CD4-positive, alpha-beta T cell (primary cell): ENCODE measurements at regions not wholly inside any gene's neighbourhood (a gene's known extent, or its start where the extent isn't known, plus 50 kb on each side); places are given as distances from the start of the nearest gene placed in this dataset.

Experiments
- ATAC-seq: fragments of 200-7000 bp; cut with Tn5 transposase; one replicate; pipeline ENCODE4 v1.10.0; 2022; ENCODE audit warnings: mild to moderate bottlenecking; ENCODE audit not compliant: poor library complexity
- CTCF ChIA-PET: fragments of 350-600 bp; sonication (Branson Sonifier 250); formaldehyde crosslinking; loops from one replicate; lab custom pipeline; 2021; ENCODE audit warnings: antibody characterized with exemption, inconsistent platforms; lab: Charles Lee
- POLR2A ChIA-PET: fragments of 350-600 bp; sonication (Branson Sonifier 250); formaldehyde crosslinking; loops from one replicate; lab custom pipeline; 2021; ENCODE audit warnings: antibody characterized with exemption, inconsistent platforms; lab: Charles Lee
- DNase-seq, 14 experiments: peaks; one replicate each; pipeline ENCODE4 v3.0.0-alpha.2; 2013 to 2020; ENCODE audit warnings: mixed read lengths in 2 of 14
- H3K27ac ChIP-seq, 2 donors: one replicate each; pipeline versions ENCODE4 v1.5.1 to v1.7.0; 2013; ENCODE audit warnings: low read length in 2 of 2, low read depth in 1 of 2, mild to moderate bottlenecking in 1 of 2
- H3K27me3 ChIP-seq, 2 experiments: 1 replicate in 1 of 2; 2 replicates in 1 of 2; pipeline versions ENCODE4 v1.6.1 to v1.7.0; 2013; ENCODE audit warnings: low read length in 2 of 2, control low read depth in 1 of 2, mild to moderate bottlenecking in 1 of 2, moderate library complexity in 1 of 2; ENCODE audit not compliant: insufficient read depth in 2 of 2, control insufficient read depth in 1 of 2
- H3K36me3 ChIP-seq: one replicate; pipeline ENCODE4 v1.6.1; 2013; ENCODE audit warnings: low read length, control low read depth; ENCODE audit not compliant: insufficient read depth
- H3K4me1 ChIP-seq: one replicate; pipeline ENCODE4 v1.6.1; 2013; ENCODE audit warnings: low read length, control low read depth; ENCODE audit not compliant: insufficient read depth
- H3K4me3 ChIP-seq: one replicate; pipeline ENCODE4 v1.5.1; 2013; ENCODE audit warnings: mild to moderate bottlenecking, low read length, moderate library complexity
- H3K9me3 ChIP-seq, 2 experiments: 1 replicate in 1 of 2; 2 replicates in 1 of 2; pipeline versions ENCODE4 v1.6.1 to v1.7.0; 2013; ENCODE audit warnings: low read length in 2 of 2, mild to moderate bottlenecking in 2 of 2, control low read depth in 1 of 2, moderate library complexity in 1 of 2; ENCODE audit not compliant: control insufficient read depth in 1 of 2, insufficient read depth in 1 of 2
- H3K27ac Mint-ChIP-seq: one replicate; pipeline ENCODE4 v1.8.0; 2020; ENCODE audit warnings: mixed read lengths
- H3K27me3 Mint-ChIP-seq: one replicate; pipeline ENCODE4 v1.8.0; 2021; ENCODE audit warnings: mixed read lengths
- H3K36me3 Mint-ChIP-seq: one replicate; pipeline ENCODE4 v1.8.0; 2021; ENCODE audit warnings: low read depth, mixed read lengths
- H3K4me1 Mint-ChIP-seq: one replicate; pipeline ENCODE4 v1.8.0; 2021; ENCODE audit warnings: low read depth, mixed read lengths
- H3K4me3 Mint-ChIP-seq: one replicate; pipeline ENCODE4 v1.8.0; 2020; ENCODE audit warnings: mild to moderate bottlenecking, mixed read lengths
- H3K9me3 Mint-ChIP-seq: one replicate; pipeline ENCODE4 v1.8.0; 2020; ENCODE audit warnings: mixed read lengths
- CTCF ChIP-seq: fragments of 200-600 bp; IDR thresholded peaks from one replicate; pipeline ENCODE4 v1.8.0; 2022; ENCODE audit warnings: antibody characterized with exemption, mild to moderate bottlenecking
- intact Hi-C, 2 experiments: fragments of 100-400 bp; cut with DNase I in 1 of 2; cut with micrococcal nuclease in 1 of 2; formaldehyde crosslinking; loops; one replicate each; pipeline versions ENCODE4 v1.15.1 to v1.9.0; 2023 to 2025; cut with DNase I, micrococcal nuclease

- CTCF ChIA-PET, result no interaction called here
Measured at GRCh38 chr13:88752041-88752440, 1080.9 kb downstream of the SLITRK5 start.

GRCh38 chr13:88754141-88754540 lies 1083.0 kb downstream of the SLITRK5 start:
- H3K36me3 ChIP-seq, result no peaks in the 10 kb centered on the region
- H3K4me1 Mint-ChIP-seq, result no peaks in the 10 kb centered on the region
- H3K4me1 ChIP-seq, result no peaks in the 10 kb centered on the region
- no peaks in the 10 kb centered on the region for H3K27me3 Mint-ChIP-seq
- no peak overlapping the region for H3K27ac ChIP-seq
- H3K9me3 ChIP-seq, result peaks cover 0 to 4% of the 10 kb centered on the region in 2 experiments
- H3K27ac Mint-ChIP-seq, result no peak overlapping the region
- intact Hi-C loops, result no loop called here
- POLR2A ChIA-PET, result interaction anchor here (0.7 kb wide), 1 partner anchor 122 kb away, joined by 3 read pairs; no protein-coding TSS in a partner anchor
- peaks cover 2% of the 10 kb centered on the region for H3K9me3 Mint-ChIP-seq
- DNase-seq, result no peak
- CTCF ChIA-PET, result no interaction called here
- no peak for ATAC-seq
- H3K36me3 Mint-ChIP-seq, result no peaks in the 10 kb centered on the region
- no peak overlapping the region for H3K4me3 Mint-ChIP-seq
- H3K4me3 ChIP-seq, result no peak overlapping the region
- no peak for TF ChIP-seq CTCF
- H3K27me3 ChIP-seq, result no peaks in the 10 kb centered on the region

More at GRCh38 chr13:88752041-88752440, 1080.9 kb downstream of the SLITRK5 start:
- intact Hi-C loops, result no loop called here
- Histone ChIP-seq H3K27ac (no peak overlapping the region), H3K27me3 (no peaks in the 10 kb centered on the region), H3K36me3 (no peaks in the 10 kb centered on the region), H3K4me1 (no peaks in the 10 kb centered on the region), H3K4me3 (no peak overlapping the region), H3K9me3 (no peaks in the 10 kb centered on the region)
- no peak for DNase-seq
- Mint-ChIP-seq H3K27ac (no peak overlapping the region), H3K4me3 (no peak overlapping the region), H3K9me3 (no peaks in the 10 kb centered on the region), H3K4me1 (no peaks in the 10 kb centered on the region), H3K27me3 (no peaks in the 10 kb centered on the region), H3K36me3 (no peaks in the 10 kb centered on the region)
- no peak for TF ChIP-seq CTCF
- ATAC-seq, result no peak
- POLR2A ChIA-PET, result no interaction called here

- H3K27ac Mint-ChIP-seq, result no peak overlapping the region
- Histone ChIP-seq H3K27ac (no peak overlapping the region), H3K4me1 (no peaks in the 10 kb centered on the region), H3K36me3 (no peaks in the 10 kb centered on the region), H3K9me3 (peaks cover 0 to 4% of the 10 kb centered on the region in 2 experiments), H3K27me3 (no peaks in the 10 kb centered on the region), H3K4me3 (no peak overlapping the region)
- H3K4me3 Mint-ChIP-seq, result no peak overlapping the region
- DNase-seq, result no peak
- no peaks in the 10 kb centered on the region for H3K4me1 Mint-ChIP-seq
- H3K27me3 Mint-ChIP-seq, result no peaks in the 10 kb centered on the region
- H3K9me3 Mint-ChIP-seq, result peaks cover 2% of the 10 kb centered on the region
- intact Hi-C loops, result no loop called here
- CTCF ChIA-PET, result no interaction called here
- H3K36me3 Mint-ChIP-seq, result no peaks in the 10 kb centered on the region
- TF ChIP-seq CTCF, result no peak
- ATAC-seq, result no peak
- POLR2A ChIA-PET, result no interaction called here
Measured at GRCh38 chr13:88761145-88761544, 1090.0 kb downstream of the SLITRK5 start.
